ENCODE measurements at regions not wholly inside any gene's neighbourhood (a gene's known extent, or its start where the extent isn't known, plus 50 kb on each side); places are given as distances from the start of the nearest gene placed in this dataset.

DNA sequence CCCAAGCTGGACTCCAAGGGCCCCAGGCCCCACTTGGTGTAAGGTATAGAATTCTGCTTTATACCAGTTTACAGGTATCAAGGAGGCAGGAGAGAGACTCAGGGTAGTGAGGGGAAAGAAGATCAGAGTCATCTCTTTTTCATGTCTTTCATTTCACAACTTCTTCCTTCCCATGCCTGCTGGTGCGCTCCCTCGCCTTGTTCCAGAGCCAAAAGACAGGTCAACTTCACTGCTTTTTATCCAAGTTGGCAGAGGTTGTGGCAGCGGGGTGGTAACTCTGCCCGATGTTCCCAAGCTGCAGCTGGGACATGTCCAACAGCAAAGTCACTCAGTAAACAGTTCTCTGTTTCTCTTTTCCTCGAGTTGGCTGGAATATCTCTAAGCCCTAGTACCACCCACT is 86.3 kb upstream of the TCF12 start:
- no peak overlapping the region for H3K4me2 ChIP-seq
- H3K9ac ChIP-seq = no peak overlapping the region
- no peaks in the 10 kb centered on the region for H3K36me3 ChIP-seq
- H3K4me1 ChIP-seq = no peaks in the 10 kb centered on the region
- H3K27ac ChIP-seq = no peak overlapping the region
- no peaks in the 10 kb centered on the region for H3K27me3 ChIP-seq
- TF ChIP-seq Cebpa-rat (IDR thresholded peaks at IDR 0.05) = no peak
- H3K9me3 ChIP-seq = no peaks in the 10 kb centered on the region
- no peaks in the 10 kb centered on the region for H4K20me1 ChIP-seq
- no peak overlapping the region for H3K4me3 ChIP-seq

- Histone ChIP-seq H3K4me2 (no peak overlapping the region), H3K4me3 (no peak overlapping the region), H4K20me1 (no peaks in the 10 kb centered on the region), H3K27me3 (no peaks in the 10 kb centered on the region), H3K27ac (no peak overlapping the region), H3K4me1 (no peaks in the 10 kb centered on the region), H3K36me3 (no peaks in the 10 kb centered on the region), H3K9ac (no peak overlapping the region), H3K9me3 (no peaks in the 10 kb centered on the region)
- TF ChIP-seq Cebpa-rat (IDR thresholded peaks at IDR 0.05) = no peak
Measured at GRCh38 chr15:56831467-56832005, 86.9 kb upstream of the TCF12 start.

GRCh38 chr15:56824175-56824574 is 90.9 kb upstream of the ZNF280D start:
- Histone ChIP-seq H3K9ac (no peak overlapping the region), H3K36me3 (no peaks in the 10 kb centered on the region), H4K20me1 (no peaks in the 10 kb centered on the region), H3K4me2 (no peak overlapping the region), H3K9me3 (no peaks in the 10 kb centered on the region), H3K27me3 (no peaks in the 10 kb centered on the region), H3K27ac (no peak overlapping the region), H3K4me1 (no peaks in the 10 kb centered on the region), H3K4me3 (no peak overlapping the region)
- no peak for TF ChIP-seq Cebpa-rat (IDR thresholded peaks at IDR 0.05)

GRCh38 chr15:56821721-56822425 is 88.6 kb upstream of the ZNF280D start:
- H3K27ac ChIP-seq = no peak overlapping the region
- H3K4me2 ChIP-seq = no peak overlapping the region
- no peaks in the 10 kb centered on the region for H3K27me3 ChIP-seq
- no peaks in the 10 kb centered on the region for H3K36me3 ChIP-seq
- H4K20me1 ChIP-seq = no peaks in the 10 kb centered on the region
- no peak for TF ChIP-seq Cebpa-rat (IDR thresholded peaks at IDR 0.05)
- no peaks in the 10 kb centered on the region for H3K9me3 ChIP-seq
- no peak overlapping the region for H3K4me3 ChIP-seq
- no peak overlapping the region for H3K9ac ChIP-seq
- peaks cover 5% of the 10 kb centered on the region; the same call in 1 of the 2 replicates for H3K4me1 ChIP-seq

- Histone ChIP-seq H3K27me3 (no peaks in the 10 kb centered on the region), H3K4me2 (no peak overlapping the region), H3K9me3 (no peaks in the 10 kb centered on the region), H3K4me1 (peaks cover 7% of the 10 kb centered on the region; the same call in 1 of the 2 replicates), H3K27ac (no peak overlapping the region), H4K20me1 (no peaks in the 10 kb centered on the region), H3K4me3 (no peak overlapping the region), H3K36me3 (no peaks in the 10 kb centered on the region), H3K9ac (no peak overlapping the region)
- no peak for TF ChIP-seq Cebpa-rat (IDR thresholded peaks at IDR 0.05)
Measured at GRCh38 chr15:56820333-56820732, 87.0 kb upstream of the ZNF280D start.

DNA sequence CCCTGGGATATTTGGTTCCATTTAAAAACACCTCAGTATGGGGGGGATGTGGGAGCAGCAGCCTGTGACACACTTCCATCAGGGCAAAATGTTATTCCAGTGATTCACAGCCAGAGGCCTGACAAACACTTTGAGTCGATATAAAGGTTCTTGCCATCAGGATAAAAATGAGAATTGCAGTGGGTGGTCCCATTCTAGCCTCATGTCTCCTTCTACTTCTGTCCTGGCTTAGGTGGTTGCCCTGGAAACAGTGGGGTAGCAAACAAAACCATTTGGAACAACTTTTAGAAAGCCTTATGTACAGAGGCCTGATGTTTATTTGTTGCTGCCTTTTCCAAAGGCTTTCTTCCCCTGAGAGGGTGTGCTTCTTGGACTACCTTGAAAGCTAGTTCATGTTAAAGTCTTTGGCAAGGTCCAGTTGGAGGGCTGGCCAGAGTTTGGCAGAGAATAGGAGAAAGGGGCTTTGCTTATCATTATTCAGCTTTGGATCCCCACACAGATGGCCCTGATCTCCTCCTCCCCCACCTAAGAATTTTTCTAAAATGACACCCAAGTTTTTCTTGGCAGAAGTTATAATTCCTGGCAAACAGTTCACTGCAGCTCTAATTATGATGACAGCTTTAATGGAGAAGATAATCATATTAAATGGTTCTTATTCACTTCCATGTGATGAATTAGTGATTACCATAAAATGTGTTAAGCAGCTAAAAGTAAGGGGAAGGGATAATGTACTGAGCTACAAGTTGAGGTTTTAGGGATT is 84.2 kb upstream of the ZNF280D start:
- Histone ChIP-seq H3K27ac (no peak overlapping the region), H3K4me1 (peaks cover 7% of the 10 kb centered on the region; the same call in 1 of the 2 replicates)

GRCh38 chr15:56816781-56817180 is 83.5 kb upstream of the ZNF280D start:
- Histone ChIP-seq H3K4me3 (no peak overlapping the region), H3K27me3 (no peaks in the 10 kb centered on the region), H3K36me3 (no peaks in the 10 kb centered on the region), H3K4me2 (no peak overlapping the region), H3K9me3 (no peaks in the 10 kb centered on the region), H3K4me1 (peaks cover 7% of the 10 kb centered on the region; the same call in 1 of the 2 replicates), H4K20me1 (no peaks in the 10 kb centered on the region), H3K9ac (no peak overlapping the region), H3K27ac (no peak overlapping the region)
- no peak for TF ChIP-seq Cebpa-rat (IDR thresholded peaks at IDR 0.05)

More for the DNA sequence above, 84.2 kb upstream of the ZNF280D start:
- no peaks in the 10 kb centered on the region for H3K9me3 ChIP-seq
- H3K27me3 ChIP-seq = no peaks in the 10 kb centered on the region
- no peaks in the 10 kb centered on the region for H4K20me1 ChIP-seq
- H3K4me2 ChIP-seq = no peak overlapping the region
- H3K4me3 ChIP-seq = no peak overlapping the region
- no peak for TF ChIP-seq Cebpa-rat (IDR thresholded peaks at IDR 0.05)
- no peak overlapping the region for H3K9ac ChIP-seq
- no peaks in the 10 kb centered on the region for H3K36me3 ChIP-seq

GRCh38 chr15:56815247-56815646 is 81.9 kb upstream of the ZNF280D start:
- H3K4me3 ChIP-seq = no peak overlapping the region
- no peak overlapping the region for H3K9ac ChIP-seq
- no peaks in the 10 kb centered on the region for H4K20me1 ChIP-seq
- H3K27me3 ChIP-seq = no peaks in the 10 kb centered on the region
- H3K27ac ChIP-seq = no peak overlapping the region
- no peak for TF ChIP-seq Cebpa-rat (IDR thresholded peaks at IDR 0.05)
- H3K4me1 ChIP-seq = peaks cover 7% of the 10 kb centered on the region; the same call in 1 of the 2 replicates
- no peaks in the 10 kb centered on the region for H3K36me3 ChIP-seq
- H3K9me3 ChIP-seq = peaks cover 5% of the 10 kb centered on the region; the same call in 1 of the 2 replicates
- H3K4me2 ChIP-seq = no peak overlapping the region

- peaks cover 7% of the 10 kb centered on the region; the same call in 1 of the 2 replicates for H3K4me1 ChIP-seq
- peaks cover 14% of the 10 kb centered on the region for H3K9me3 ChIP-seq
- no peak overlapping the region for H3K4me2 ChIP-seq
- H3K4me3 ChIP-seq = no peak overlapping the region
- no peak overlapping the region for H3K9ac ChIP-seq
- H3K27ac ChIP-seq = no peak overlapping the region
- no peaks in the 10 kb centered on the region for H3K27me3 ChIP-seq
- no peaks in the 10 kb centered on the region for H3K36me3 ChIP-seq
- no peaks in the 10 kb centered on the region for H4K20me1 ChIP-seq
- TF ChIP-seq Cebpa-rat (IDR thresholded peaks at IDR 0.05) = no peak
Measured at GRCh38 chr15:56814429-56814828, 81.1 kb upstream of the ZNF280D start.

GRCh38 chr15:56813995-56814394 is 80.7 kb upstream of the ZNF280D start:
- H3K36me3 ChIP-seq = no peaks in the 10 kb centered on the region
- H3K4me3 ChIP-seq = no peak overlapping the region
- H3K4me1 ChIP-seq = peaks cover 7% of the 10 kb centered on the region; the same call in 1 of the 2 replicates
- no peak overlapping the region for H3K27ac ChIP-seq
- TF ChIP-seq Cebpa-rat (IDR thresholded peaks at IDR 0.05) = no peak
- H3K9me3 ChIP-seq = peaks cover 18% of the 10 kb centered on the region
- H3K27me3 ChIP-seq = no peaks in the 10 kb centered on the region
- no peak overlapping the region for H3K9ac ChIP-seq
- H4K20me1 ChIP-seq = no peaks in the 10 kb centered on the region
- H3K4me2 ChIP-seq = no peak overlapping the region
